Astrocyte (in vitro differentiated cells and primary cell): ENCODE measurements at regions not wholly inside any gene's neighbourhood (a gene's known extent, or its start where the extent isn't known, plus 50 kb on each side); places are given as distances from the start of the nearest gene placed in this dataset.

Experiments used
- DNase-seq: peaks from one replicate; pipeline ENCODE4 v3.0.0-alpha.2; 2010; ENCODE audit warnings: low read depth
- FAIRE-seq: peaks from 2 replicates; lab custom pipeline; 2011; peaks lifted over from hg19 to GRCh38; lab: Jason Lieb, UNC
- H2AFZ ChIP-seq: 2 replicates; pipeline ENCODE4 v1.6.0; 2012; ENCODE audit warnings: low read depth, low read length, inconsistent platforms
- H3K27ac ChIP-seq: 2 replicates; pipeline ENCODE4 v1.5.1; 2011; ENCODE audit warnings: low read depth, low read length, inconsistent platforms
- H3K27me3 ChIP-seq: 2 replicates; pipeline ENCODE4 v1.6.0; 2011; ENCODE audit warnings: low read length, inconsistent platforms; ENCODE audit not compliant: insufficient read depth
- H3K36me3 ChIP-seq: 2 replicates; pipeline ENCODE4 v1.5.1; 2011; ENCODE audit warnings: low read length, inconsistent platforms; ENCODE audit not compliant: insufficient read depth
- H3K4me1 ChIP-seq: 2 replicates; pipeline ENCODE4 v1.5.1; 2011; ENCODE audit warnings: low read length, inconsistent platforms; ENCODE audit not compliant: insufficient read depth
- H3K4me2 ChIP-seq: 2 replicates; pipeline ENCODE4 v1.6.0; 2012; ENCODE audit warnings: low read length, inconsistent platforms
- H3K4me3 ChIP-seq: 2 replicates; pipeline ENCODE4 v1.5.1; 2011; ENCODE audit warnings: low read depth, mild to moderate bottlenecking, low read length, inconsistent platforms; ENCODE audit not compliant: insufficient read depth
- H3K79me2 ChIP-seq: 2 replicates; pipeline ENCODE4 v1.6.0; 2012; ENCODE audit warnings: mild to moderate bottlenecking, low read length, inconsistent platforms; ENCODE audit not compliant: insufficient read depth
- H3K9ac ChIP-seq: 2 replicates; pipeline ENCODE4 v1.6.0; 2012; ENCODE audit warnings: mild to moderate bottlenecking, low read length, inconsistent platforms
- H3K9me3 ChIP-seq: 2 replicates; pipeline ENCODE4 v1.5.1; 2012; ENCODE audit warnings: low read depth, mild to moderate bottlenecking, low read length, inconsistent platforms; ENCODE audit not compliant: insufficient read depth
- H4K20me1 ChIP-seq: 2 replicates; pipeline ENCODE4 v1.6.0; 2012; ENCODE audit warnings: low read length, inconsistent platforms; ENCODE audit not compliant: insufficient read depth
- H3K27ac Mint-ChIP-seq: one replicate; pipeline ENCODE4 v1.8.0; 2021; ENCODE audit warnings: mild to moderate bottlenecking, mixed read lengths; ENCODE audit not compliant: unreplicated experiment
- H3K27me3 Mint-ChIP-seq: one replicate; pipeline ENCODE4 v1.8.0; 2021; ENCODE audit warnings: low read depth, mixed read lengths; ENCODE audit not compliant: unreplicated experiment
- H3K36me3 Mint-ChIP-seq: one replicate; pipeline ENCODE4 v1.8.0; 2021; ENCODE audit warnings: low read depth, mixed read lengths; ENCODE audit not compliant: unreplicated experiment
- H3K4me1 Mint-ChIP-seq: one replicate; pipeline ENCODE4 v1.8.0; 2021; ENCODE audit warnings: low read depth, mixed read lengths; ENCODE audit not compliant: unreplicated experiment
- H3K4me3 Mint-ChIP-seq: one replicate; pipeline ENCODE4 v1.8.0; 2021; ENCODE audit warnings: mild to moderate bottlenecking, moderate library complexity, mixed read lengths; ENCODE audit not compliant: unreplicated experiment
- H3K9me3 Mint-ChIP-seq: one replicate; pipeline ENCODE4 v1.8.0; 2021; ENCODE audit warnings: mild to moderate bottlenecking, mixed read lengths; ENCODE audit not compliant: unreplicated experiment
- EZH2 ChIP-seq: IDR thresholded peaks from 2 replicates; pipeline ENCODE4 v1.6.1; 2012; ENCODE audit warnings: mild to moderate bottlenecking, low read length, inconsistent platforms; ENCODE audit not compliant: insufficient read depth
- TF ChIP-seq, protein P1 (sequence below): IDR thresholded peaks from 2 replicates; pipeline ENCODE4 v1.5.1; 2011; ENCODE audit warnings: low read depth, mild to moderate bottlenecking, inconsistent platforms, low read length, moderate library complexity; ENCODE audit not compliant: insufficient read depth

DNA sequence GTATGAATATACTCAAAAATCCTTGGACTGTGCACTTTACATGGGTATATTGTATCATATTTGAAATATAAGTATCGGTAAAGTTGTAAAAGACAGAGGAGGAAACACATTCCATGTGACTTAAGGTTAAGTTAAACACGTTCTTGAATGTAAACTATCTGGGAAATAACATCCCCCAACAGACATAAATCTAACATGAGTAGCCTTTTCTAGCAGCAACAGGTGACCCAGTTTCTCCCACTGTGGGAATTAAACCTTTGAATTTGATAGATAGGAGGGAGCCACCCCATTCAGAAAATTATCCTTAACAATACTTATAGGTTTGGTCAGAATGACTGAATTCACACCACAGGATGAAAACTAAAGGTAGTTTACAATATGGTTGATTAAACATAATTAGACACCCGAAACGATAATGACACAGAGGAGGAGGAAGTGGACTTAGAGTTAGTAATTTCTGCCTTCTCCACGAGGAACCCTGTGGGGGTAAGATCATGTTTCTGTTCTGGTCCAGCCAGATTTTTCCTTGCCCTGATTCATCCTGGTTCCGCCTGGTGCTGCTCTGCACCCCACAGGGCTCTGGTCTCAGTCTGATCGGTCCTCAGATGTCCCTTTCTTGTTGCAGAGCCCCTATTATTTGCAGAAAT is 84.6 kb upstream of the DNAH5 start:
- Mint-ChIP-seq H3K4me3 (no peak overlapping the region), H3K9me3 (peaks cover 1% of the 10 kb centered on the region), H3K36me3 (no peaks in the 10 kb centered on the region), H3K4me1 (peaks cover 17% of the 10 kb centered on the region), H3K27ac (no peak overlapping the region), H3K27me3 (no peaks in the 10 kb centered on the region)
- Histone ChIP-seq H3K27ac (no peak overlapping the region), H3K4me1 (peaks cover 6% of the 10 kb centered on the region), H3K79me2 (no peaks in the 10 kb centered on the region), H4K20me1 (no peaks in the 10 kb centered on the region), H3K4me3 (no peak overlapping the region), H3K36me3 (no peaks in the 10 kb centered on the region), H3K9me3 (no peaks in the 10 kb centered on the region), H3K9ac (no peak overlapping the region), H3K4me2 (no peak overlapping the region), H3K27me3 (no peaks in the 10 kb centered on the region), H2AFZ (no peak overlapping the region)
- no peak for DNase-seq
- no peak for FAIRE-seq
- TF ChIP-seq EZH2 = no peak
- TF ChIP-seq, protein P1, sequence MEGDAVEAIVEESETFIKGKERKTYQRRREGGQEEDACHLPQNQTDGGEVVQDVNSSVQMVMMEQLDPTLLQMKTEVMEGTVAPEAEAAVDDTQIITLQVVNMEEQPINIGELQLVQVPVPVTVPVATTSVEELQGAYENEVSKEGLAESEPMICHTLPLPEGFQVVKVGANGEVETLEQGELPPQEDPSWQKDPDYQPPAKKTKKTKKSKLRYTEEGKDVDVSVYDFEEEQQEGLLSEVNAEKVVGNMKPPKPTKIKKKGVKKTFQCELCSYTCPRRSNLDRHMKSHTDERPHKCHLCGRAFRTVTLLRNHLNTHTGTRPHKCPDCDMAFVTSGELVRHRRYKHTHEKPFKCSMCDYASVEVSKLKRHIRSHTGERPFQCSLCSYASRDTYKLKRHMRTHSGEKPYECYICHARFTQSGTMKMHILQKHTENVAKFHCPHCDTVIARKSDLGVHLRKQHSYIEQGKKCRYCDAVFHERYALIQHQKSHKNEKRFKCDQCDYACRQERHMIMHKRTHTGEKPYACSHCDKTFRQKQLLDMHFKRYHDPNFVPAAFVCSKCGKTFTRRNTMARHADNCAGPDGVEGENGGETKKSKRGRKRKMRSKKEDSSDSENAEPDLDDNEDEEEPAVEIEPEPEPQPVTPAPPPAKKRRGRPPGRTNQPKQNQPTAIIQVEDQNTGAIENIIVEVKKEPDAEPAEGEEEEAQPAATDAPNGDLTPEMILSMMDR = no peak

DNA sequence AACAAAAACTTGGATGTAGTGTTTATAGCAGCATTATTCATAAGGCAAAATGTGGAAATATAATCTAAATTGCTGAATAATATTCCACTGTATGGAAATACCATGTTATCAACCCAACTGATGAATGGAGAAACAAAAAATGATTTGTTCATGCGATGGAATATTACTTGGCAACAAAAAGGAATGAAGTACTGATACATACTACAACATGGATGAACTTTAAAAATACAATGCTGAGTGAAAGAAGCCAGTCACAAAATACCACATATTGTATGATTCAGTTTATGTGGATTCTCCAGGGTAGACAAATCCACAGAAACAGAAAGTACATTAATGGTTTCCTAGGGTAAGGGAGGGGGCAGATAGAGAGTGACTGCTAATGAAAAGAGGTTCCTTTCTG is 83.7 kb upstream of the DNAH5 start:
- Histone ChIP-seq H3K4me3 (no peak overlapping the region), H3K27ac (no peak overlapping the region), H3K79me2 (no peaks in the 10 kb centered on the region), H3K9me3 (no peaks in the 10 kb centered on the region), H3K27me3 (no peaks in the 10 kb centered on the region), H4K20me1 (no peaks in the 10 kb centered on the region), H3K36me3 (no peaks in the 10 kb centered on the region), H3K9ac (no peak overlapping the region), H3K4me2 (no peak overlapping the region), H3K4me1 (peaks cover 4% of the 10 kb centered on the region), H2AFZ (no peak overlapping the region)
- no peak for TF ChIP-seq EZH2
- TF ChIP-seq, protein P1 = no peak
- Mint-ChIP-seq H3K27me3 (no peaks in the 10 kb centered on the region), H3K27ac (no peak overlapping the region), H3K4me3 (no peak overlapping the region), H3K9me3 (peaks cover 5% of the 10 kb centered on the region), H3K4me1 (peaks cover 10% of the 10 kb centered on the region), H3K36me3 (no peaks in the 10 kb centered on the region)
- DNase-seq (no peak), FAIRE-seq (no peak)

DNA sequence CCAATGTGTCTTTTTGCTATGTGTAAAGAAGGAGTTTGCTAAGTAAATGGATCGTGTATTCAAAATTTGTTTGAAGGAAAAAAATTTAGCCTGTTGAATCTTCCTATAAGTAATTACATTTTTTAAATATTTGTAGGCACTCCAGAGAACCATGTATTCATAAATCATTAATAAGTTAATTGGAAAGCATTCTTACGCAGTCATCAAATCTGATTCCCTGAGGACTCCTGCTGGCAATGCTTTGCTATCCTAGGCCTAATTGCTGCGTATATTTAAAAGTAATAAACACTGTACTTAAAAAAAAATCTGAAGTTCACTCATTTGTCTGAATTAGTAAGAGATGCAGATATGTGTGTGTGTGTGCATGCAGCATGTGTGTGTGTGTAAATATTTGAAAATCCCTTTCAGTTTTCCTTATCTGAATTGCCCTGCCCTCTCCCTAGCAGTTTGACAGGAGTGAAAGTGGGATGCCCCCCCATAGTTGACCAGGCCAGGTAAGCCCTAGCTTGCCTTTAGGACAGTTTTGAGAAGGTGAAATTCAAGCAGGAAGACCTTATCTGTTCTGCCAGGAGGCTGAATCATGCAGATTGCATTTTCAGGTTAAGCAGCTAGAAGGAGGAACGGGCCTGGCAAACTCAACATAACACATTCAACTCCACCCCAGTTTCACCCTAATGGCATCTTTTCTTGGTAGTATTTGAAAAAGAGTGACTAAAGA is 81.2 kb upstream of the DNAH5 start:
- Histone ChIP-seq H3K36me3 (no peaks in the 10 kb centered on the region), H3K27me3 (no peaks in the 10 kb centered on the region), H3K79me2 (no peaks in the 10 kb centered on the region), H3K4me2 (no peak overlapping the region), H3K27ac (no peak overlapping the region), H3K4me3 (no peak overlapping the region), H3K4me1 (no peaks in the 10 kb centered on the region), H3K9me3 (no peaks in the 10 kb centered on the region), H4K20me1 (no peaks in the 10 kb centered on the region), H3K9ac (no peak overlapping the region), H2AFZ (no peak overlapping the region)
- H3K27me3 Mint-ChIP-seq = no peaks in the 10 kb centered on the region
- H3K36me3 Mint-ChIP-seq = no peaks in the 10 kb centered on the region
- peaks cover 5% of the 10 kb centered on the region for H3K9me3 Mint-ChIP-seq
- peaks cover 6% of the 10 kb centered on the region for H3K4me1 Mint-ChIP-seq
- no peak for FAIRE-seq
- TF ChIP-seq EZH2 = no peak
- TF ChIP-seq, protein P1 = no peak
- H3K27ac Mint-ChIP-seq = no peak overlapping the region
- H3K4me3 Mint-ChIP-seq = no peak overlapping the region
- no peak for DNase-seq
